ENCODE measurements at regions not wholly inside any gene's neighbourhood (a gene's known extent, or its start where the extent isn't known, plus 50 kb on each side); places are given as distances from the start of the nearest gene placed in this dataset.

DNA sequence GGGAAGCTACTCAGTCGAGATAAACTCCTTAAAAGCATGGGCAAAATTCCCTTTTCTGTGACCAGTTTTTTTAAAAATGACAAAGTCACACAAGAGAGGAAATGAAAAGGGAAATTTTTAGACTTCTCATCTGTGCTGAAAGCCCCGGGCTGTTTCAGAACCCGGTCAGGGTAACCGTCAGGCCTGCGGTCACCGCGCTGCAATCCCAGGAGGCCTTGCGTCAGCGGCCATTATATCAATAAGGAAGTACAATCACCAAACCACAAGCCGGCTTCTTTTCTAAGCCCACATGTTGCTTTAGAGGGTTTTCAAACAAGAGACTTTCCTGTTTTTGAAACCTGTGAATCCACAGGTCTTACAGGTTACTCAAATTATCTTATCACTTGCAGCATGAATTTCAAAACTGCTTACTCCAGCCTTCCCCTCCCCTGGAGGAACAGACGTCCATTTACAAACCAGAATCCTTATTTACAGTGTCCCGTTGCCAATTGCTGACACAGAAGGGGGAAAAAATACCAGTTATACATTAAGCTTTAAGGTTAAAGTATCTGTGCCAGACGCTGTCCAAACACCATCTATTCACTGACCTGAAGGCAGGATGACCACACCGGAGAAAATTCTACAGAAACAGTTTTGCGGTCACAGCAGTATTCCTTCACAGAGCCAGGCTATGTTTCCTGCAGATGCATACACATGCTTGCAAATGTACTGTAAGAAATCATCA, 165.3 kb downstream of the TOMM20 start (continued):
- TF ChIP-seq, protein P1, sequence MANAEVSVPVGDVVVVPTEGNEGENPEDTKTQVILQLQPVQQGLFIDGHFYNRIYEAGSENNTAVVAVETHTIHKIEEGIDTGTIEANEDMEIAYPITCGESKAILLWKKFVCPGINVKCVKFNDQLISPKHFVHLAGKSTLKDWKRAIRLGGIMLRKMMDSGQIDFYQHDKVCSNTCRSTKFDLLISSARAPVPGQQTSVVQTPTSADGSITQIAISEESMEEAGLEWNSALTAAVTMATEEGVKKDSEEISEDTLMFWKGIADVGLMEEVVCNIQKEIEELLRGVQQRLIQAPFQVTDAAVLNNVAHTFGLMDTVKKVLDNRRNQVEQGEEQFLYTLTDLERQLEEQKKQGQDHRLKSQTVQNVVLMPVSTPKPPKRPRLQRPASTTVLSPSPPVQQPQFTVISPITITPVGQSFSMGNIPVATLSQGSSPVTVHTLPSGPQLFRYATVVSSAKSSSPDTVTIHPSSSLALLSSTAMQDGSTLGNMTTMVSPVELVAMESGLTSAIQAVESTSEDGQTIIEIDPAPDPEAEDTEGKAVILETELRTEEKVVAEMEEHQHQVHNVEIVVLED (CRISPR knock-in tag; IDR thresholded peaks at IDR 0.05; ENCODE audit: borderline replicate concordance): peak; percentile 53; the same call in 1 of the 2 replicates
- TF ChIP-seq ATAD3A (CRISPR knock-in tag; IDR thresholded peaks at IDR 0.05) (no peak), ZC3H13 (CRISPR knock-in tag; IDR thresholded peaks at IDR 0.05) (no peak), SMARCE1 (IDR thresholded peaks at IDR 0.05; ENCODE audit: borderline replicate concordance) (no peak), GATA4 (IDR thresholded peaks at IDR 0.05; ENCODE audit: borderline replicate concordance, low read depth) (peak; percentile 98), ZNF839 (CRISPR knock-in tag; IDR thresholded peaks at IDR 0.05; ENCODE audit: borderline replicate concordance) (no peak), BRD4 (CRISPR knock-in tag; IDR thresholded peaks at IDR 0.05) (peak; percentile 47; the same call in 1 of the 2 replicates), ZSCAN29 (CRISPR knock-in tag; conservative IDR thresholded peaks at IDR 0.05) (no peak), ERF (CRISPR knock-in tag; IDR thresholded peaks at IDR 0.05) (peak; percentile 48), ELF3 (CRISPR knock-in tag; IDR thresholded peaks at IDR 0.05) (peak; percentile 98), CHCHD3 (CRISPR knock-in tag; IDR thresholded peaks at IDR 0.05) (no peak), RBAK (CRISPR knock-in tag; IDR thresholded peaks at IDR 0.05) (no peak), ZNF33B (CRISPR knock-in tag; IDR thresholded peaks at IDR 0.05) (no peak; the same call in 1 of the 2 replicates)
- TF ChIP-seq, protein P2, sequence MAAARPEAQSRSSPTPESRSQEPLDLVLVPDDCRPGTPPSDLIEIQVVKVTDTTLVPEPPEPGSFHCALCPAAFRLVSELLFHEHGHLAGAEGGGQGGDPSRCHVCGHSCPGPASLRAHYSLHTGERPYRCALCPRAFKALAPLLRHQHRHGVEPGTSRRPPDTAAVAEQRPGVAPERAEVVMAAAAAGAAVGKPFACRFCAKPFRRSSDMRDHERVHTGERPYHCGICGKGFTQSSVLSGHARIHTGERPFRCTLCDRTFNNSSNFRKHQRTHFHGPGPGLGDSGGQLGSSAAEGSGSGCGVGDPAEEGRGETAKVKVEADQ (CRISPR knock-in tag; IDR thresholded peaks at IDR 0.05; ENCODE audit: borderline replicate concordance): peak; percentile 51; the same call in 1 of the 2 replicates
- TF ChIP-seq, protein P3, sequence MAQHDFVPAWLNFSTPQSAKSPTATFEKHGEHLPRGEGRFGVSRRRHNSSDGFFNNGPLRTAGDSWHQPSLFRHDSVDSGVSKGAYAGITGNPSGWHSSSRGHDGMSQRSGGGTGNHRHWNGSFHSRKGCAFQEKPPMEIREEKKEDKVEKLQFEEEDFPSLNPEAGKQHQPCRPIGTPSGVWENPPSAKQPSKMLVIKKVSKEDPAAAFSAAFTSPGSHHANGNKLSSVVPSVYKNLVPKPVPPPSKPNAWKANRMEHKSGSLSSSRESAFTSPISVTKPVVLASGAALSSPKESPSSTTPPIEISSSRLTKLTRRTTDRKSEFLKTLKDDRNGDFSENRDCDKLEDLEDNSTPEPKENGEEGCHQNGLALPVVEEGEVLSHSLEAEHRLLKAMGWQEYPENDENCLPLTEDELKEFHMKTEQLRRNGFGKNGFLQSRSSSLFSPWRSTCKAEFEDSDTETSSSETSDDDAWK (CRISPR knock-in tag; IDR thresholded peaks at IDR 0.05): no peak
- TF ChIP-seq, protein P4, sequence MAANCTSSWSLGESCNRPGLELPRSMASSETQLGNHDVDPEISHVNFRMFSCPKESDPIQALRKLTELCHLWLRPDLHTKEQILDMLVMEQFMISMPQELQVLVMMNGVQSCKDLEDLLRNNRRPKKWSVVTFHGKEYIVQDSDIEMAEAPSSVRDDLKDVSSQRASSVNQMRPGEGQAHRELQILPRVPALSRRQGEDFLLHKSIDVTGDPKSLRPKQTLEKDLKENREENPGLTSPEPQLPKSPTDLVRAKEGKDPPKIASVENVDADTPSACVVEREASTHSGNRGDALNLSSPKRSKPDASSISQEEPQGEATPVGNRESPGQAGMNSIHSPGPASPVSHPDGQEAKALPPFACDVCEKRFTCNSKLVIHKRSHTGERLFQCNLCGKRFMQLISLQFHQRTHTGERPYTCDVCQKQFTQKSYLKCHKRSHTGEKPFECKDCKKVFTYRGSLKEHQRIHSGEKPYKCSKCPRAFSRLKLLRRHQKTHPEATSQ (CRISPR knock-in tag; IDR thresholded peaks at IDR 0.05; ENCODE audit: borderline replicate concordance): peak; percentile 6; the same call in 1 of the 2 replicates
- TF ChIP-seq, protein P5, sequence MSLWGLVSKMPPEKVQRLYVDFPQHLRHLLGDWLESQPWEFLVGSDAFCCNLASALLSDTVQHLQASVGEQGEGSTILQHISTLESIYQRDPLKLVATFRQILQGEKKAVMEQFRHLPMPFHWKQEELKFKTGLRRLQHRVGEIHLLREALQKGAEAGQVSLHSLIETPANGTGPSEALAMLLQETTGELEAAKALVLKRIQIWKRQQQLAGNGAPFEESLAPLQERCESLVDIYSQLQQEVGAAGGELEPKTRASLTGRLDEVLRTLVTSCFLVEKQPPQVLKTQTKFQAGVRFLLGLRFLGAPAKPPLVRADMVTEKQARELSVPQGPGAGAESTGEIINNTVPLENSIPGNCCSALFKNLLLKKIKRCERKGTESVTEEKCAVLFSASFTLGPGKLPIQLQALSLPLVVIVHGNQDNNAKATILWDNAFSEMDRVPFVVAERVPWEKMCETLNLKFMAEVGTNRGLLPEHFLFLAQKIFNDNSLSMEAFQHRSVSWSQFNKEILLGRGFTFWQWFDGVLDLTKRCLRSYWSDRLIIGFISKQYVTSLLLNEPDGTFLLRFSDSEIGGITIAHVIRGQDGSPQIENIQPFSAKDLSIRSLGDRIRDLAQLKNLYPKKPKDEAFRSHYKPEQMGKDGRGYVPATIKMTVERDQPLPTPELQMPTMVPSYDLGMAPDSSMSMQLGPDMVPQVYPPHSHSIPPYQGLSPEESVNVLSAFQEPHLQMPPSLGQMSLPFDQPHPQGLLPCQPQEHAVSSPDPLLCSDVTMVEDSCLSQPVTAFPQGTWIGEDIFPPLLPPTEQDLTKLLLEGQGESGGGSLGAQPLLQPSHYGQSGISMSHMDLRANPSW (CRISPR knock-in tag; IDR thresholded peaks at IDR 0.05; ENCODE audit: borderline replicate concordance): 0 out of 2 replicates have a peak, but pooled peaks have one; percentile 78
- TF ChIP-seq, protein P6, sequence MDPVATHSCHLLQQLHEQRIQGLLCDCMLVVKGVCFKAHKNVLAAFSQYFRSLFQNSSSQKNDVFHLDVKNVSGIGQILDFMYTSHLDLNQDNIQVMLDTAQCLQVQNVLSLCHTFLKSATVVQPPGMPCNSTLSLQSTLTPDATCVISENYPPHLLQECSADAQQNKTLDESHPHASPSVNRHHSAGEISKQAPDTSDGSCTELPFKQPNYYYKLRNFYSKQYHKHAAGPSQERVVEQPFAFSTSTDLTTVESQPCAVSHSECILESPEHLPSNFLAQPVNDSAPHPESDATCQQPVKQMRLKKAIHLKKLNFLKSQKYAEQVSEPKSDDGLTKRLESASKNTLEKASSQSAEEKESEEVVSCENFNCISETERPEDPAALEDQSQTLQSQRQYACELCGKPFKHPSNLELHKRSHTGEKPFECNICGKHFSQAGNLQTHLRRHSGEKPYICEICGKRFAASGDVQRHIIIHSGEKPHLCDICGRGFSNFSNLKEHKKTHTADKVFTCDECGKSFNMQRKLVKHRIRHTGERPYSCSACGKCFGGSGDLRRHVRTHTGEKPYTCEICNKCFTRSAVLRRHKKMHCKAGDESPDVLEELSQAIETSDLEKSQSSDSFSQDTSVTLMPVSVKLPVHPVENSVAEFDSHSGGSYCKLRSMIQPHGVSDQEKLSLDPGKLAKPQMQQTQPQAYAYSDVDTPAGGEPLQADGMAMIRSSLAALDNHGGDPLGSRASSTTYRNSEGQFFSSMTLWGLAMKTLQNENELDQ (CRISPR knock-in tag; IDR thresholded peaks at IDR 0.05; ENCODE audit: borderline replicate concordance): no peak
